ENCODE measurements at regions not wholly inside any gene's neighbourhood (a gene's known extent, or its start where the extent isn't known, plus 50 kb on each side); places are given as distances from the start of the nearest gene placed in this dataset.

DNA sequence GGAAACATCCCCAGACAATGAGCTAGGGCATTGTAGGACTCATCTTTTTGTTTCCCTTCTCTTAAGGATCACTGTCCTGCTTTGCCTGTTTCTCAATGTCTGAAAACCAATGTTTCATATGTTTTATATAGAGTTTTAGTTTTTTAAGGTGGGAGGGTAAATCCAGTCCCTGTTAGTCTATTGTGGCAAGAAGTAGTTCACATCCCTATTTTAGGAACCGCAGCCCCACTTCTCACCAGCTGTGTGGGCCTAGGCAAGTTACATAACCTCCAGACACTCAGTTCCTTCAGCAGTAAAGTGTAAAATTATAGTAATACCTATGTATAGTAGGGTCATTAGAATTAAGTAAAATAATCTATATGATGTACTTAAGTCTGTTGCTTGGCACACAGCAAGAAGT, 105.8 kb upstream of the WLS start:
- in situ Hi-C loops (cut with MboI; ENCODE audit: low sequenced_read_pairs), result loop anchor here (25.0 kb wide), 1 partner anchor 226 kb away; no protein-coding TSS in a partner anchor

- in situ Hi-C loops (cut with MboI; ENCODE audit: low sequenced_read_pairs), result loop anchor here (25.0 kb wide), 1 partner anchor 220 kb away; no protein-coding TSS in a partner anchor
Measured at GRCh38 chr1:68332041-68332440, 99.7 kb upstream of the WLS start.

- in situ Hi-C loops (cut with MboI; ENCODE audit: low sequenced_read_pairs), result loop anchor here (25.0 kb wide), 1 partner anchor 219 kb away; no protein-coding TSS in a partner anchor
Measured at GRCh38 chr1:68331117-68331865, 99.0 kb upstream of the WLS start.

DNA sequence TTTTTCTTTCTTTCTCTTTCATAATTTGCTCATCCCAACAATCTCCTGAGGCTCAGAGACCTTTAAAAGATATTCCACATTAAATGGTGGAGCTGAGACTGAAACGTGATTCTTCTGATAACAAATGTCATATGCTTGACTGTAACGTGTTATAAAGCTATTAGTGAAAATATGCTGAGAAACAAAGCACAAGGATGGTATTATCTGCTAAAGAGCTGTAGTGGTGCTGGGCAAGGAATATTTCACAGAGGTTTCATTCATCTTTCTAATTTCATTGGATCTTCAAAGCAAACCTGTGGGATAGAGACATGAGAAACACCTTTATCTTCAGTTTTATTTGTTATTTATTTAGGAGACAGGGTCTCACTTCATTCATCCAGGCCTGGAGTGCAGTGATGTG, 98.1 kb upstream of the WLS start:
- in situ Hi-C loops (cut with MboI; ENCODE audit: low sequenced_read_pairs), result loop anchor here (25.0 kb wide), 1 partner anchor 218 kb away; no protein-coding TSS in a partner anchor

DNA sequence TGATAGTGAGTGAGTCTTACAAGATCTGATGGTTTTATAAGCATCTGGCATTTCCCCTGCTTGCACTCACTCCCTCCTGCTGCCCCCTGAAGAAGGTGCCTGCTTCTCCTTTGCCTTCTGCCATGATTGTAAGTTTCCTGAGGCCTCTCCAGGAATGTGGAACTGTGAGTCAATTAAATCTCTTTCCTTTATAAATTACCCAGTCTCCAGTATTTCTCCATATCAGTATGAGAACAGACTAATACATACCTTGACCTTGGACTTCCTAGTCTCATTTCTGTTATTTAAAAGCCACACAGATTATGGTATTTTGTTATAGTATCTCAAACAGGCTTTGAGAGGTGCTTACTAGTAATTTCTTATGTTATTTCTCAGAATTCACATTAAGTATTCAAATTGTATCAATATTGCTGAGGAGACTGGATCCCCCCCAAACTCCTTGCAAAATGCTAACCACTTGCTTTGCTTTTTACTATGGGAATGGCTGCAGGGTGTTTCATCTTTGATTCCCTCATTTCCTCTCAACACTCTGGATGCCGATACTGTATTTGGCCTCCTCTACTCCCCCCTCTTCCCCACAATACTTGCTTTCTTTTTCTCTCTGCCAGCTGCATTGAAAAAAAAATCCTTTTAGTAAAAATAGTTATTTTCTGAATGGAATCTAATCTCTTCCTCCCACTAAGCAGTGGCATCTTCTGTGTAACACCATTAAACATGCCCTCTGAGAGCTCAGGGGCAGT, 96.9 kb upstream of the WLS start:
- in situ Hi-C loops (cut with MboI; ENCODE audit: low sequenced_read_pairs), result loop anchor here (25.0 kb wide), 1 partner anchor 217 kb away; no protein-coding TSS in a partner anchor

- in situ Hi-C loops (cut with MboI; ENCODE audit: low sequenced_read_pairs), result loop anchor here (25.0 kb wide), 1 partner anchor 216 kb away; no protein-coding TSS in a partner anchor
Measured at GRCh38 chr1:68328490-68328889, 96.2 kb upstream of the WLS start.

DNA sequence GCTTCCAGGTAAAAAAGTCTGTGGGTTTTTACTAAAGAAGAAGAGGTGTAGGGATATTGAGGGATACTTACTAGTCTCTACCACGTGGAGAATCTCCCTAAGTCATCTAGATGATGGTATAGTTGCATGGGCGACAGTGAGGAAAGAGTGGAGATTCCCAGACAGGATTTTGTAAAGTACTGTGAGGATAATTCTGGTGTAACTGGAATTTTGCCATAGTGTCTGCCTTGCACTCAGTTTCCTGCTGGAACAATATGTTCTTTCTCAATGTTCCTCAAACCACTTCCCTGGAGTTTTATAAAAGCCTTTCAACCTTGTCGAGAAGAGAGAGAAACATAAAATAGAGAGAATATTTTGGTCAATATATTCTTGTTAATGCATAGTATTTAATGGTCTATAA, 95.1 kb upstream of the WLS start:
- in situ Hi-C loops (cut with MboI; ENCODE audit: low sequenced_read_pairs), result loop anchor here (25.0 kb wide), 1 partner anchor 215 kb away; no protein-coding TSS in a partner anchor

- in situ Hi-C loops (cut with MboI; ENCODE audit: low sequenced_read_pairs), result loop anchor here (25.0 kb wide), 1 partner anchor 214 kb away; no protein-coding TSS in a partner anchor
Measured at GRCh38 chr1:68326481-68326880, 94.2 kb upstream of the WLS start.

DNA sequence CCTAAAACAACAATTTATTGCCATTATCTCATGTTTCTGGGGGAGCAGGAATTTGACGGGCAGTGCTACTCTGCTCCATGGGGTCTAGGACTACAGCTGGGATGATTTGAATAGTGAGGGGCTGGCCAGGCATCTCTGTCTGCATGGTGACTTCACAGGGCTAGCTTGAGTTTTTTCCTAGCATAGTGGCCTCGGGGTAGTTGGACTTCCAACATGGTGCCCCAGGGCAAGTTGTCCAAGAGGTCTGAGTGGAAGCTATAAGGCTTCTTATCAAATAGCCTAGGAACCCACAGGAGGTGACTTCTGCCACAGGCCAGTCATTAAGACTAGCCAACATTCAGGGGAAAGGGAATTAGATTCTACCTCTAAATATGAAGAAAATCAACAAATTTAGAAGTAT, 92.0 kb upstream of the WLS start:
- in situ Hi-C loops (cut with MboI; ENCODE audit: low sequenced_read_pairs), result no loop called here

DNA sequence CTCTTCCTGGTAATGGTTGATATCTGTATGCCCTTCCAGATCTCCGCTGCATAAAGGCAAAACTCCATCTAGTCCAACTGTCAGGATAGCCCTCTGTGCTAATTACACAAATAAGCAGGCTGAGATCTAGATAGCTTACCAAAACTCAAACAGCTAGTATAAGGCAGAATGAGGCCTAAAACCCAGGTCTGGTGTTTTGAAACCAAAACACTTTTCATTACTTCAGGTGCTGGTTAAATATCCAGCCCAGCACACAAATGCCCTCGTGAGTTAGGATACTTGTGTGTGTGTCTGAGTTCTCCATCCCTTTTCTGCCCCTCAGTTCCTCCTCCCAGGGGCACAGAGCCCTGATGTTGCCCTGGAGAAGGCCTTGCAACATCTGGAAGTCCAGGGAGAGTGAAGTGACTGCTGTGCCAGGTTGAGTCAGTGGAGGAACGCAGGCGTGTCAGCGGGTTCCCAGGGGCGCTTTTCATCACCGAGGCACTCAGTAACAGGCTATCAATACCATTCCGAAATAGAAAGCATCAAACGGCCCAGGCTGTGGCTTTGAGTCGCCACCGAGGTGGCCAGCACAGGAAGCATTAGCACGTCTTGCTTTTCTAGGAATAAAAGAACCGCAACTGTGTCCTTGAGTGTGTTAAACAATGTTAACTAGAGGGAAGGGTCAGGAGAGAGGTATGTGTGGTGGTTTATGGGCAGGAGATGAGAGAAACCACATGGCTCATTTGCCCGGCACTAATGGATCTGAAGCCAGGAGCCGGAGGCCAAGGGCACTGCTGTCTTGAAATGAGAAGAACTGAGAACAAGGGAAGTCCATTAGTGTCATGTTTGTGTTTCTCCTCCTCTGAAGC, 90.7 kb upstream of the WLS start:
- in situ Hi-C loops (cut with MboI; ENCODE audit: low sequenced_read_pairs), result no loop called here

GRCh38 chr1:68322096-68322495, 89.8 kb upstream of the WLS start:
- in situ Hi-C loops (cut with MboI; ENCODE audit: low sequenced_read_pairs), result no loop called here

DNA sequence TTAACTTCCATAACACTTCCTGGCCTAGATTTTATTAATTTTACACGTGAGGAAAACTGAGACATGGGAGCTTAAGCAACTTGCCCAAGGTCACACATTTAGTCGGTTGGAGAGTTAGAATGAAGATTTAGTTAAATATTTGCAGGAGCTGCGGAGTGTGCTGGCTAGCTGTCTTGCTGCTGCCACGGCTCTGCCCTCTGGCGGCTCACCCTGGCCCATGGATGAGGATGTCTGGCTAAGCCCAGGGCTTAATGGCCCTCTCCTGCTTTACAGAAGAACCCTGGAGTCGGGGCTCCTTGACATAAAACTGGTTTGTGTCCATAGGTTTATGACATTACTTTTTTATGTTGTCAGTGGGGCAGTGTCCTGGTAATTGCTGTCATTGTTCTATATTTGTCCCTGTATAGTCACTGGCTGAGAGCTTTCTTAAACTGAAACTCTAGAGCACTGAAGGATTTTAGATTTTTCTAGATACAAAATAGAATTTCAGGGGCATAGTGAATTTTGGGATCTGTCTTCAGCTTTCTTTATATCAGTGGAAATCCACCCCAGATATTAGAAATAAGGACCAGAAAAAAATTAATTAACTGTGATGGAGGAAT, 88.9 kb upstream of the WLS start:
- in situ Hi-C loops (cut with MboI; ENCODE audit: low sequenced_read_pairs), result no loop called here

DNA sequence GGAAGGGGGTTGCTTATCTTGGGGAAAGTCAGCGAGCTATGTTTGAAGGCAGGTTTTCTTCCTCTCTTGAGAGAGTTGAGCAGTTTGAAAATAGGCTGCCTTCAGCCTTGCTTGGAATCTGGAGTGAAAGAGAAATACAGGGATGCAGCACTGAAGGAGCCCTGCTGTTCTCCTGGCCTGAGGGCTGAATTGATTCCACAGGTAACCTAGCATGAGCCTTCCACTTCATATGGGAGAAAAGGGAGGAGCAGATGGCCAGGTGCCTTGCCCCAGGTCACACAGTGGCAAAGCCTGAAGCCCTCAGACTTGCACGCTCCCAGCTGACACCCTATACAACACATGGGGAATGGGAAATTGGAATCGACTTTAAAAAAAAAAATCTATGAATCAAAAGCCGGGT, 88.0 kb upstream of the WLS start:
- in situ Hi-C loops (cut with MboI; ENCODE audit: low sequenced_read_pairs), result no loop called here

- in situ Hi-C loops (cut with MboI; ENCODE audit: low sequenced_read_pairs), result no loop called here
Measured at GRCh38 chr1:68319907-68320306, 87.6 kb upstream of the WLS start.

GRCh38 chr1:68317543-68317942, 85.2 kb upstream of the WLS start:
- in situ Hi-C loops (cut with MboI; ENCODE audit: low sequenced_read_pairs), result no loop called here

- in situ Hi-C loops (cut with MboI; ENCODE audit: low sequenced_read_pairs), result no loop called here
Measured at GRCh38 chr1:68314151-68314780, 81.9 kb upstream of the WLS start.

DNA sequence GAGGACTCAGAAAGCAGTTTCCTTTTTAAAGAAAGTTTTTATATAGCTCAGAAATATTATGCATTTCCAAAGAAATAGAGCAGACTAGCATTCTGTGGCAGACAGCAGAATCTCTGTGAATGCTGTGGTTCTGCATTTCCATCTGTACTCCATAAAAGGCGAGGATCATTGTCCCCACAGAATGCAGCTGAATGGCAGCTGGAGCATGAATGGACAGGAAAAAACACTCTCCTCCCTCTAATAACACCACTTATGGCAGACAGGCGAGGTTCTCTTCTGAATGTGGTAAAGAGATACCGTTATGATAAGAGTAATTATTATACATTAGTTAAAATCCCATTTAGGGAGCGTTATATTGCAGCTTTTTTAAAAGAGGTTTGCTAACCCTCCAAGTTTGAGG, 81.4 kb upstream of the WLS start:
- in situ Hi-C loops (cut with MboI; ENCODE audit: low sequenced_read_pairs), result no loop called here

GRCh38 chr1:68308034-68308433, 75.7 kb upstream of the WLS start:
- in situ Hi-C loops (cut with MboI; ENCODE audit: low sequenced_read_pairs), result no loop called here

- in situ Hi-C loops (cut with MboI; ENCODE audit: low sequenced_read_pairs), result no loop called here
Measured at GRCh38 chr1:68307378-68307787, 75.1 kb upstream of the WLS start.

DNA sequence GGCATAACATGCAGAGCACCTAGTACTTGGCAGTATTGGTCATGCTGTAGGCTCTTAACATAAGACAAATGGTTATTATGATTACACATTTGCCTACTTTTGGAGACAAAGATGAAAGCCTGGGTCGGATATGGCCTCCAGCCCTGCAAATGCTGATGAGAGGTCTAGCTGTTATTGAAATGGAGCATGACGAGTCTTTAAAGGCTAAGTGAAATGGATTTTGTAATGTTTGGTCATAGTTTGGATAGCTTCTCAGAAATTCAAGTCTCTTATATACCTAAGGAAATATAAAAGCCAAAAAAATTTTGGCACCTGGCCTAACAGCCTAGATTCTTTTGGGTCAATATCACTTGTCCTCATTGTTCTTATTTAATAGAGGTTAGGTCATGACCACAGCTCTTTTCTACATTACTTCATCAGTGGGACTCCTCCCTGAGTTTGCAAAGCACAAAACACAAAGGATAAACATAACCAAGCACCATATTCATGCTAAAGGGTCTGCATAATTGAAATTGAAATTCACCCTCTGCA, 69.2 kb upstream of the WLS start:
- in situ Hi-C loops (cut with MboI; ENCODE audit: low sequenced_read_pairs), result no loop called here
